ENCODE measurements at regions not wholly inside any gene's neighbourhood (a gene's known extent, or its start where the extent isn't known, plus 50 kb on each side); places are given as distances from the start of the nearest gene placed in this dataset.
"Not testable (repeated sequence)": the region's sequence is repeated elsewhere in the genome, so short reads cannot be mapped to it uniquely, and the experiment has no call there.

- no peak for DNase-seq
Measured at GRCh38 chr3:30452446-30452845, 154.0 kb upstream of the TGFBR2 start.

- no peak for DNase-seq
Measured at GRCh38 chr3:30453360-30454039, 152.9 kb upstream of the TGFBR2 start.

GRCh38 chr3:30454636-30455035, 151.8 kb upstream of the TGFBR2 start:
- no peak for DNase-seq

DNA sequence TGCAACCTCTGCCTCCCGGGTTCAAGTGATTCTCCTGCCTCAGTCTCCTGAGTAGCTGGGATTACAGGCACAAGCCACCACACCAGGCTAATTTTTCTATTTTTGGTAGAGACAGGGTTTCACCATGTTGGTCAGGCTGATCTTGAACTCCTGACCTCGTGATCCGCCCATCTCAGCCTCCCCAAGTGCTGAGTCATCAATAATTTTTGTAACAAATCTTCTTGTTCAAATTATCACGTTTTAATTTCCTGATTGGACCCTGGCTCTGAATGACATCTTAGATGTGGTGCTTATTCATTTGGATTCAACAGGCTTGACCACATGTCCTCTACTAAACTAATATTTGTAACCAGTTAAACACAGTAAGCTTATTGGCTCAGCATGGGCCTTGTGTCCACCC, 151.3 kb upstream of the TGFBR2 start:
- not testable (repeated sequence) for DNase-seq

DNA sequence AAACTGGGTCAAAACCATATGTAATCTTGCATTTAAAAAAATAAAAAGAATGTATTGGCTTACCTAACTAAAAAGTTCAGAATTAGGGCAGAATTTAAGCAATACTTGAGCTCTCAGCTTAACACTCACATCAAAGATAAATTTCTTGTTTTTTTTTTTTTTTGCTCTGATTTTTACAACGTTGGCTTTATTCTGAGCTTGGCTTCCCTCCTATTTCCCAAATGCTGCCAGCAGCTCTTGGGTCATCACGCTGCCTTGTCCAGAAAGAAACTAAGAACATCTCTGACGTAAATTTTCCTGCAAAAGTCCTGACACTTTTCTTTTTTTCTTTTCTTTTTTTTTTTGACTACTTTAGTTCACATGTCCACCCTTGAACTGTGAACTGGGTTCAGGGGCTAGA, 150.6 kb upstream of the TGFBR2 start:
- DNase-seq: no peak

GRCh38 chr3:30456264-30456663, 150.1 kb upstream of the TGFBR2 start:
- DNase-seq: no peak

- DNase-seq: no peak
Measured at GRCh38 chr3:30457081-30457480, 149.3 kb upstream of the TGFBR2 start.

- no peak for DNase-seq
Measured at GRCh38 chr3:30457726-30458125, 148.7 kb upstream of the TGFBR2 start.

DNA sequence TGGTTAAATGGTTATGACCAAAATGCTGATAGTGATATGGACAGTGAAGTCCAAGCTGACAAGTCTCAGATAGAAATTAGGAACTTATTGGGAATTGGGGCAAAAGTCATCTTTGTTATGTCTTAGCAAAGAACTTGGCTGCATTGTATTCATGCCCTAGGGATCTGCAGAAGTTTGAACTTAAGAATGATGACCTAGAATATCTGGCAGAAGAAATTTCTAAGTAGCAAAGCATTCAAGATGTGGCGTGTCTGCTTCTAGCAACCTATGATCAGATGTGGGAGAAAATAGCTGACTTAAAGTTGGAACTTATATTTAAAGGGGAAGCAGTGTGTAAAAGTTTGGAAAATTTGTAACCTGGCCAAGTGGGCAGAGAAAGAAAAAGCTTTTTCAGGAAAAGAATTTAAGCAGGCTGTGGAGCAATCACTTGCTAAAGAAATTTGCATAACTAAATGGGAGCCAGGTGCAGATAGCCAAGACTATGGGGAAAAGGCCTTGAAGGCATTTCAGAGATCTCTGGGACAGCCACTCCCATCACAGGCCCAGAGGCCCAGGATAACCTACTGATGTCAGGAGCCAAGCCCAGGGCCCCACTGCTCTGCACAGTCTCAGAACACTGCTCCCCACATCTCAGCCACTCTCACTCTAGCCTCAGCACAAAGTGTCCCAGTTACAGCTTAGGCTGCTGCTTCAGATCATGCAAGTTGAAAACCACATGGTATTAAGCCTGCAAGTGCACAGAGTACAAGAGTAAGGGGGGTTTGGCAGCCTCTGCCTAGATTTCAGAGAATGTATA, 147.8 kb upstream of the TGFBR2 start:
- DNase-seq: no peak

GRCh38 chr3:30461311-30461710, 145.1 kb upstream of the TGFBR2 start:
- DNase-seq: no peak

DNA sequence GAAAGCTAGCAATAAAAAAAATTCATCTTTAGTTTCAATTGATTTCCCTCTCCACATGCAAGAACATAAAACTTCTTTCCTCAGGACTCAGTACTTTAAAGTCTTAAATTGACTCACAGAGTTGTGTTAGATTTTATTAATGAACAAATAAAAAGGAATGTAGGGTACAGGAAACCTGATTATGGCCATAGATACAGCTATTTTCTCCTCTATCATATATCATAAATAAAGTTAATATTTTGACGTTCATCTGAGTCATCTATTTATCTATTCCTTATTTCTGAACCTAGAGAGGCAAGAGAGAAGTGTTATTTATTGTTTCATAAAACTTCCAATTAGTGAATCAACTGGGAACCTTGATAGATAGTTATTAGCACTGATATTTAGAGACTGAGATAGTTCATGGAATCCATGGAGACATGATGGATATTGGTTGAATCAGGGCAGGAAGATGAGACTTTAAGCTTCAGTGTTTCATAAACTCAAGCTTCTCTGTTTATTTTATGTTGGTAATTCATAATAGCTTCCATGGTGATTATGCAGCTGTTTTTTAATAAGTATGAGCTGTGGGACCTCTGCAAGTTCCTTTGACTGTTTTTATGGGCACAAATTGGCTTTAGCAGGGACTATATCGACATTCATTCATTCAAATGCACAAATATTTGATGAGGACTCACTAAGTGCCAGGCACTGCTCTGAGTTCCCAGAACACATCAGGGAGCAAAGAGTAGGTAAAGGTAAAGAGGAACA, 143.5 kb upstream of the TGFBR2 start:
- DNase-seq: no peak

DNA sequence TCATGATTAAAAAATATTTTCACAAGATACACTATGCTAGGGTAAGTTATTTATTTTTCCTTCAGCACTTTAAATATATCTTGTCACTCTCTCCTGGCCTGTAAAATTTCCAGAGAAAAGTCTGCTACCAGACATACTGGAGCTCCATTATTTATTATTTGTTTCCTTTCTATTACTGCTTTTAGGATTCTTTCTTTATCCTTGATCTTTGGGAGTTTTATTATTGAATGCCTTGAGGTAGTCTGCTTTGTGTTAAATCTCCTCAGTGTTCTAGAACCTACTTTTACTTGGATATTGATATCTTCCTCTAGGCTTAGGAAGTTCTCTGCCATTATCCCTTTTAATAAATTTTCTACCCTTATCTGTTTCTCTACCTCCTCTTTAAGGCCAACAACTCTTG, 142.0 kb upstream of the TGFBR2 start:
- DNase-seq: no peak

- no peak for DNase-seq
Measured at GRCh38 chr3:30465454-30465853, 140.9 kb upstream of the TGFBR2 start.

GRCh38 chr3:30467596-30468238, 138.7 kb upstream of the TGFBR2 start:
- no peak for DNase-seq

GRCh38 chr3:30469133-30469532, 137.3 kb upstream of the TGFBR2 start:
- no peak for DNase-seq

GRCh38 chr3:30470496-30470895, 135.9 kb upstream of the TGFBR2 start:
- no peak for DNase-seq

DNA sequence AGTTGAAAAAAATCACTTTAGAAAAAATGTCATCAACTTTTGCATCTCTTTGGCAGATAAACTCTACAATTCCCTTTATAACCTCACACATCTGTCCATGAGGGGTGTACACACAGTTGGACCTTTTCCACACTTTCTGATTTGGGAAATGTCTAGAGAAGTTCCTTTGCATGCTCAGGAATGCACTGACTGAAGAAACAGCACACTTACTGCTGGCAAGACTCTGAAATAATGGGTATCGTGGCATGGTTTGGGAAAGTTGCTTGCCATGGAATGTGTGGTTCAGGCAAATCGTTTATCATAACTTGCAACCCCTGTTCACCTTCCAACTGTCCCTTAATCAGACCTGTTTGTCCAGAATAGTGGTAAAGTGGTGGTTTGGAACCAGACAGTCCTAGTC, 135.3 kb upstream of the TGFBR2 start:
- DNase-seq: no peak

DNA sequence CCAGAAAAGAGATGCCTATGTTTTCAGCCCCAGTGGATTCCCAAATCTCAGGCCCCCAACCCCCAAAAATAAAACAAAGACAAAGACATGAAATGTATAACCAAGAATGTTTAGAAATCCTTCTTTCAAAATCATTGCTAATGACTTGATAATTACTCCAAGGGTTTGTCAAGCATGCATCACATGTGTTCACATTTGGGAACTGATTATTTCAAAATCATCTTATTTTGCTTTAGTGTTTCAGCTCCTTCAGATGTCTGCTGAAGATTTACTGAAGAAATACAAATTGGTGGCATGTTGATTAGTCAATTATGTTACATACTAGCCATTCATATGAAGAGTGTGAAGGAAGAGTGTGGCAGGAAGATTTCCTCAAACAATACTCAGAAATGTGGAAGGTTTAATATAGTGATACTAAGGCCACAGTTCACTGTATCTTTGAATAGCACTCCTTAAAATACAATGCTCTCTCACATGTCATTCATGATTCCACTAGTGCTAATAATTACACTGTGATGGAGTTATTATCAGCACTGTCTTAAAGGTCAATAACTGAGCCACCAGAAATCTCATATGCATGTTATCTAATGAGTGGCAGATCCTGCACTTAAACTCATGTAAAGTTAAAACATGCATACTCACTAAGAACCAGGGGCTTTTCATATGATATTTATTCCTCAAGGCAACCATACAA, 134.5 kb upstream of the TGFBR2 start:
- DNase-seq: no peak

- no peak for DNase-seq
Measured at GRCh38 chr3:30473374-30474051, 132.9 kb upstream of the TGFBR2 start.

- DNase-seq: no peak
Measured at GRCh38 chr3:30474371-30474770, 132.0 kb upstream of the TGFBR2 start.

DNA sequence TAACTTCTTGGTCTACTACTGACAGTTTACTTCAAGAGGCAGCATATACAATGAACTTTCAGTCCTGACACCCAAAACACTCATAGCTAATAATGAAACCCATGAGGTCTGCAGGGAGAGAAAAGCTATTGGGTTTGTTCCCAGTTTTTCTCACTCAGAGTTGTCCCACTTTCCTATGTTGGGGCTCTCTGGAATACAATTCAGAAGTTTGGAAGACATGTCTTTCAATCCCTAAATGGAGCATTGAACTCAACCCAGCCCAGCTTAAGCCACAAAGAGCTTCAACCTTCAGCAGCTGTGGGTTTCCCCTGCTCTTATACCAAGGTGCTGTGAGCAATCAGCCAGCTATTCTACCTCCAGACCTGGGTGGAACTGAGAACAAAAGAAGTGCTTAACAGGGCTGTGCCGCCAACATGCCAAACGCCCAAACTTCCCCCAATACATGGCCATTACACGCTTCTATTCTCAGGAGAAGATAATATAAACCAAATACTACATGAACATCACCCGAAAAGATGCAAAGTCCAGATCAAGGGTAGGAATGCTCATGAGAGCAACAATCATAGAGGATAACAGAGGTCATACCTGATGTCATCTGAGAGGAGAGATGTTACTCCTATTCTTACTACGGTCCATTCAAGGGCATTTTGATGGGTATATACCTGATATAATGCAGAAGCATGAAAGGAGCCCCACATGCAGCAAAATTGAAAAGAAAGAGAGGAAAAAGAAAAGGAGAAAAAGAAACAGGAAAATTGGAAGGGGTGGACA, 131.2 kb upstream of the TGFBR2 start:
- no peak for DNase-seq

Measured in CD4-positive, alpha-beta T cell treated with Interleukin-17A for 1 hour (primary cell).